WI38 (cell line): ENCODE measurements at regions not wholly inside any gene's neighbourhood (a gene's known extent, or its start where the extent isn't known, plus 50 kb on each side); places are given as distances from the start of the nearest gene placed in this dataset.

Experiments used
- H3K4me3 ChIP-seq: 2 replicates; pipeline ENCODE4 v1.5.1; 2011; ENCODE audit warnings: low read depth, mild to moderate bottlenecking, control low read depth, low read length
- TF ChIP-seq, protein P1 (sequence below): IDR thresholded peaks from 2 replicates; pipeline ENCODE4 v1.5.1; 2012; ENCODE audit warnings: low read depth, mild to moderate bottlenecking, control low read depth, low read length

DNA sequence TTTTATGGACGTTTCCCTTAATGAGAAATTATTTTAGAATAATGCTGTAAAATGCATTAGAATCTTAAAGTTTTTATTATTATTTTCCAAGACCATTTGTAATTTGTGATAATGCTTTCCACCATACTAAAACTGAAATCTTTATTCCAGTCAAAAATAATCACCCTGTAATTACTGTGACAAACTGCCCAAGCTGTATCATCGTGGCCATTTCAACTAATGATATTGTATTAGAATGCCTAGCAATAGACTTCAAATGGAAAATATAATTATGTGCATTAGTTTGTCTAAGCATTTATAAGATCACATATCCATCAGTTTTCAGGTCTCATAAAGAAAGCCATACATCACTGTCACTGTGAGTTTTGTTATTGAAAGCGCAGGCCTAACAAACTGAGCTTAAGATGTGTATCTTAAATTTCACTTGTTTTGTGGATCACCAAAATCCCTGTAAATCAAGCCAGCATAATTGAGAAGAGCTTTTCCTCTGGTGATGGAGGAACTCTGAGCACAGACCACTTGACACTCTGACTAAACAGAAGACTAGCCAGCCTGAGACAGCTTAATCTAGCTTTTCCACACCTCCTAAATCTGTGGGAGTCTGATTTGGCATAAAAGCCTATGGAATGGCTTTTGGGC lies 1312.2 kb upstream of the ACVR2A start:
- TF ChIP-seq, protein P1, sequence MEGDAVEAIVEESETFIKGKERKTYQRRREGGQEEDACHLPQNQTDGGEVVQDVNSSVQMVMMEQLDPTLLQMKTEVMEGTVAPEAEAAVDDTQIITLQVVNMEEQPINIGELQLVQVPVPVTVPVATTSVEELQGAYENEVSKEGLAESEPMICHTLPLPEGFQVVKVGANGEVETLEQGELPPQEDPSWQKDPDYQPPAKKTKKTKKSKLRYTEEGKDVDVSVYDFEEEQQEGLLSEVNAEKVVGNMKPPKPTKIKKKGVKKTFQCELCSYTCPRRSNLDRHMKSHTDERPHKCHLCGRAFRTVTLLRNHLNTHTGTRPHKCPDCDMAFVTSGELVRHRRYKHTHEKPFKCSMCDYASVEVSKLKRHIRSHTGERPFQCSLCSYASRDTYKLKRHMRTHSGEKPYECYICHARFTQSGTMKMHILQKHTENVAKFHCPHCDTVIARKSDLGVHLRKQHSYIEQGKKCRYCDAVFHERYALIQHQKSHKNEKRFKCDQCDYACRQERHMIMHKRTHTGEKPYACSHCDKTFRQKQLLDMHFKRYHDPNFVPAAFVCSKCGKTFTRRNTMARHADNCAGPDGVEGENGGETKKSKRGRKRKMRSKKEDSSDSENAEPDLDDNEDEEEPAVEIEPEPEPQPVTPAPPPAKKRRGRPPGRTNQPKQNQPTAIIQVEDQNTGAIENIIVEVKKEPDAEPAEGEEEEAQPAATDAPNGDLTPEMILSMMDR = no peak
- H3K4me3 ChIP-seq = no peak overlapping the region

DNA sequence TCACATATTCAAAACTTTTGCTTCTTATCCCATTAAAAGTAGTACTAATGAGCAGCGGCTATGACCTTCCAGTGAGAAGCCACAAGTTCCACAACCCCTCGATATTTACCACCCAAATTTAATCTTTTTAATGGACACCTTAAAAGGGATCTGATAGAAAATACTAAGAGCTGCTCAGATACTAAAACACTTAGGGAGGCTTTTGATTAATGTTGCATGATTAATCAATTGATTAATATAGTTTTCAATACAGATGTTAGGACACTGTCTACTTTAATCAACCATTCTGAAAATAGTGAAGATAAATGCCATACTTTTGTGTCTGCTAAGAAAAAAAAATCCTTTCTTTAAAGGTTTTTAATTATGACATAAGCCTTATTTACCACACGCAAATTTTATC lies 1312.8 kb upstream of the ACVR2A start:
- no peak overlapping the region for H3K4me3 ChIP-seq
- TF ChIP-seq, protein P1 = no peak

DNA sequence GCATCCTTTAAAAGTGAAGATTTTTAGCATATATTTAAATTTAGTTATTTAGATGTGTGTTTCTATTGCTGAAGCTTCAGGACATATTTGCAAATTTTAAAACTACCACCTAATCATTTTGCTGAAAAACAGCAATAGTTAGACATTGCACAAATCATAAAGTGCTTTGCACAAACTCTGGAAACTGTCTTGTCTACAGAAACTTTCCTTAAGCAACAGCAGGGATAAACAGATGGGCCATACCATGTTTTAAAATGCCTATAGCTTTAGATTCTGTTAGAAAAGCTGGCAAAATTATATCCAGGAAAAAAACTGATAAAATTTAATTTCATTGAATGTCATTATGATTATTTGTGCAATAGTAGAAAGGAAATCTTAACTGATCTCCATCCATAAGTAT lies 1313.9 kb upstream of the ACVR2A start:
- TF ChIP-seq, protein P1 = no peak
- no peak overlapping the region for H3K4me3 ChIP-seq

DNA sequence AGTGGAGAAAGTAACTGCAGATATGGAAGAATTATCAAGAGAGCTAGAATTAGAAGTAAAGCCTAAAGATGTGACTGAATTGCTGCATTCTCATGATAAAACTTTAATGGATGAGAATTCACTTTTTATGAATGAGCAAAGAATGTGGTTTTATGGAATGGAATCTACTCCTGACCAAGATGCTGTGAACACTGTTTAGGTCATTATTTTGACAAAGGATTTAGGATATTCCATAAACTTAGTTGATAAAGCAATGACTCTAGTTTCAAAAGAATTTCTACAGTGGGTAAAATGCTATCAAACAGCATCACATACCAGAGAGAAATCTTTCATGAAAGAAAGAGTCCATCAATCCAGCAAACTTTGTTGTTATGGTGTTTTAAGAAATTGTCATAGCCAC lies 1317.7 kb upstream of the ACVR2A start:
- TF ChIP-seq, protein P1 = no peak
- no peak overlapping the region for H3K4me3 ChIP-seq

DNA sequence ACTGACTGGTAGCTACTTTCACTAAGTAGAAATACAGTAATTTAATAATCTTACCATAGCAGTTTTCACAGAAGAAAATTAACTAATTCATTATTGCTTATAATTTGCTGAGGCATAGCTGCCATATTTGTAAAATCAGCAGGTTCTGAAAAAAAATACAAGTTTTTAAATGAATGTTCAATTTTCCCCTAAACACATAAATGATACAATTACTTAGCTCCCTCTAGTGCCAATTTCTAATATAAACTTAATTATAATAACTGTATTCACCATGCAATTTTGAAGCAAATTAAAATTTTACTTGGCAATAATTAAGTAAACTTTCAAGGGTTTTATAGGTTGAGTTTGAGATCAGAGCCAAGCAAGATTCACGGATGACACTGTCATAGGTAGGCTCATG lies 1321.6 kb upstream of the ACVR2A start:
- no peak overlapping the region for H3K4me3 ChIP-seq
- TF ChIP-seq, protein P1 = no peak

DNA sequence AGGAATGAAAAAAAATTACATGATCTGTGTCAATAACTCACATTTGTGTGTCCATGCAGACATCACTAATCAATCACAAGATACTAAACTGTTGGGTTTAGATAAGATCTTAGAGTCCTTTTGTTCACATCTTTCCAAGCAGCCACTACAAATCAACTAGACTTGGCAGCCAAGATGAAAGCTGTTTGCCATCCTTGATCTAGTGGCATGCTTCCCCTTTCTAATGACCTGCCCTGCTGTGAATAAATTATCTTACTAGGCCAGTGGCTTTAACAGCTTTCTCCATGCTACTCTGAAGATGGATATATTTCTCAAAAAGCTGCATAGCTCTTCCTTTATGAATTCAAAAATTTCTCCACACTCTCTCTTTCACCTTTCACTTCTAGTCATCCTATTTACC lies 1338.0 kb upstream of the ACVR2A start:
- H3K4me3 ChIP-seq = no peak overlapping the region
- TF ChIP-seq, protein P1 = no peak

DNA sequence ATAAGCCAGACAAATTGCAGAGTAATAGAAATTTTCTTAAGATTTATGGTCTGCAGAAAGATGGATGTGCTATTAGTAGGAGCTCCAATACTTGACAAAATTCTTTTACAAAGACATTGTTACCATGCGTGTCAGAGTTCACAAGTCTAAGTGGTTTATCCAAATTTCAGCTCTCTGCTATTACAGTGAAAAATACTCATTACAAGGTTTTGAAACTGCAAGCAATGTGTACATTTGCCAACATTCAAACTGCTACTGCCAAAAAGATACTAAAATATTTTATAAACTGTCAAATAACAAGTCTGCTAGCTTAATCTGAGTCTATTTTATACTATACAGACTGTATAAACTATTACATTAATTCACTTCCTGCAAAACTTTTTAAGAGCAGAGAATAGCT lies 1341.5 kb upstream of the ACVR2A start:
- no peak overlapping the region for H3K4me3 ChIP-seq
- TF ChIP-seq, protein P1 = no peak
